ENCODE measurements at regions not wholly inside any gene's neighbourhood (a gene's known extent, or its start where the extent isn't known, plus 50 kb on each side); places are given as distances from the start of the nearest gene placed in this dataset.

DNA sequence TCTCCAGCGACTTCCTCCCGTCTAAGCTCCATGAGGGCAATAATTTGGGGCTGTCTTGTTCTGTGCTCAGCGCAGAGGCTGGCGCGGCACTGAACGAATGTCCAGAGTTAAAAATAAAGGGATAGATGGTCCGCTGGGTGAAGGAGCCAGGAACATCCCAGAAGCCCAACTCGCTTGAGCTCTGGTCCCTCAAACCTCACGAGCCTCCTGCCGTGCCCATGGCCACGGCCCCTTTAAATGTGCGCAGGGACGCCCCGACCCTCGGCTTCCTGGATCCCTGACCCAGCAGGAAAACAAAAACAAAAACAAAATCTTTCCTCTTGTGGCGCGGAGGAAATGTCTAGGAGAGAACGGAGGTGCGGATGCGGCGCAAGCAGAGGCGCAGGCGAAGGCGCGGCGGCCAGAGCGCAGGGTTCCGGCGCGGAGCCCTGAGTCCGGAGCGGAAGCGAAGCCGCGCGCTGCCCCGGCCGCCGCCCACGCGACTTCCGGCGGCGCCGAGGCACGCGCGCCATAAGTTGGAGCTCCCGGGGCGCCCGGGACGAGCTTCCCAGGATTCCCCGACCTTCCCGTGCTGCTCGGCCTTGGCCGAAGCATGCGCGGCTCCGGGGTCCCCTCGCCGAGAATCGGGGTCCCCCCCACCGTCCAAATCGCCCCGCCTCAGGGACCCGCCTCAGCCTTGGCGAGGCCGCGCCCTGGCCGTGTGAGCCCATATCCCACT lies 52.9 kb upstream of the WNT7A start:
- Histone ChIP-seq H3K4me2 (no peak overlapping the region), H3K9me3 (ENCODE audit: low read depth) (no peaks in the 10 kb centered on the region), H3K36me3 (replicated peaks; ENCODE audit: insufficient read depth, low read depth) (no peaks in the 10 kb centered on the region), H3K4me1 (ENCODE audit: insufficient read depth) (no peaks in the 10 kb centered on the region), H3K27me3 (no peaks in the 10 kb centered on the region), H3K9me2 (replicated peaks; ENCODE audit: insufficient read depth) (no peaks in the 10 kb centered on the region), H3K4me3 (no peak overlapping the region), H3K27ac (no peak overlapping the region), H4K20me1 (ENCODE audit: insufficient read depth, poor library complexity, severe bottlenecking) (no peaks in the 10 kb centered on the region), H2AFZ (no peak overlapping the region), H3K79me2 (no peaks in the 10 kb centered on the region)
- no peak for DNase-seq (ENCODE audit: low spot score)
- TF ChIP-seq EZH2phosphoT487 (IDR thresholded peaks at IDR 0.05; ENCODE audit: low read depth, severe bottlenecking, unreplicated experiment) (no peak), EZH2 (IDR thresholded peaks at IDR 0.05; ENCODE audit: borderline replicate concordance) (no peak)
- TF ChIP-seq, protein P1, sequence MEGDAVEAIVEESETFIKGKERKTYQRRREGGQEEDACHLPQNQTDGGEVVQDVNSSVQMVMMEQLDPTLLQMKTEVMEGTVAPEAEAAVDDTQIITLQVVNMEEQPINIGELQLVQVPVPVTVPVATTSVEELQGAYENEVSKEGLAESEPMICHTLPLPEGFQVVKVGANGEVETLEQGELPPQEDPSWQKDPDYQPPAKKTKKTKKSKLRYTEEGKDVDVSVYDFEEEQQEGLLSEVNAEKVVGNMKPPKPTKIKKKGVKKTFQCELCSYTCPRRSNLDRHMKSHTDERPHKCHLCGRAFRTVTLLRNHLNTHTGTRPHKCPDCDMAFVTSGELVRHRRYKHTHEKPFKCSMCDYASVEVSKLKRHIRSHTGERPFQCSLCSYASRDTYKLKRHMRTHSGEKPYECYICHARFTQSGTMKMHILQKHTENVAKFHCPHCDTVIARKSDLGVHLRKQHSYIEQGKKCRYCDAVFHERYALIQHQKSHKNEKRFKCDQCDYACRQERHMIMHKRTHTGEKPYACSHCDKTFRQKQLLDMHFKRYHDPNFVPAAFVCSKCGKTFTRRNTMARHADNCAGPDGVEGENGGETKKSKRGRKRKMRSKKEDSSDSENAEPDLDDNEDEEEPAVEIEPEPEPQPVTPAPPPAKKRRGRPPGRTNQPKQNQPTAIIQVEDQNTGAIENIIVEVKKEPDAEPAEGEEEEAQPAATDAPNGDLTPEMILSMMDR (IDR thresholded peaks at IDR 0.05; ENCODE audit: poor library complexity): no peak
- WGBS (ENCODE audit: low lambda C conversion rate, missing lambda C conversion rate): 98% methylated on average over 55 of the region's 70 CpGs

DNA sequence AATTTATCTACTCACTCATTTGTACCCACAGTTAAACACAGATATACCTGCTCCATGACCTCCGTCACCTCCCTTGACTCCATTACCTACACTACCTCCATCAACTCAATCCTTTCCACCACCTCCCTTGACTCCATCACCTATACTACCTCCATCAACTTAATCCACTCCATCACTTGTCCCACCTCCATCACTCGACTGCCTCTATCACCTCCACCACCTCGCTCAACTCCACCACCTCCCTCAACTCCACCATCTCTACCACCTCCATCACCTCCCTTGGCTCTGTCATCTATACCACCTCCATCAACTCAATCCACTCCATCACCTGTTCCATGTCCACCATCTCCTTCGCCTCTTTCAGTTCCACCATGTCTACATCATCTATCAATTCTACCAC lies 51.3 kb upstream of the WNT7A start:
- WGBS (ENCODE audit: low lambda C conversion rate, missing lambda C conversion rate): 94% methylated on average over 4 of the region's 4 CpGs
- Histone ChIP-seq H3K4me3 (no peak overlapping the region), H3K79me2 (no peaks in the 10 kb centered on the region), H3K9me2 (replicated peaks; ENCODE audit: insufficient read depth) (no peaks in the 10 kb centered on the region), H3K4me2 (no peak overlapping the region), H2AFZ (no peak overlapping the region), H3K27me3 (no peaks in the 10 kb centered on the region), H3K4me1 (ENCODE audit: insufficient read depth) (no peaks in the 10 kb centered on the region), H3K27ac (no peak overlapping the region), H3K36me3 (replicated peaks; ENCODE audit: insufficient read depth, low read depth) (no peaks in the 10 kb centered on the region), H3K9me3 (ENCODE audit: low read depth) (no peaks in the 10 kb centered on the region), H4K20me1 (ENCODE audit: insufficient read depth, poor library complexity, severe bottlenecking) (no peaks in the 10 kb centered on the region)
- no peak for DNase-seq (ENCODE audit: low spot score)
- TF ChIP-seq EZH2phosphoT487 (IDR thresholded peaks at IDR 0.05; ENCODE audit: low read depth, severe bottlenecking, unreplicated experiment) (no peak), EZH2 (IDR thresholded peaks at IDR 0.05; ENCODE audit: borderline replicate concordance) (no peak)
- TF ChIP-seq, protein P1 (IDR thresholded peaks at IDR 0.05; ENCODE audit: poor library complexity): no peak

All from hepatocyte (in vitro differentiated cells).